GM12873 (cell line): ENCODE measurements at regions not wholly inside any gene's neighbourhood (a gene's known extent, or its start where the extent isn't known, plus 50 kb on each side); places are given as distances from the start of the nearest gene placed in this dataset.

Experiments used
- TF ChIP-seq, protein P1 (sequence below): IDR thresholded peaks from 2 replicates; pipeline ENCODE4 v1.5.1; 2012; ENCODE audit warnings: low read depth, mild to moderate bottlenecking, moderate library complexity, low read length, control low read depth; ENCODE audit not compliant: insufficient read depth; ENCODE audit errors: missing control alignments

DNA sequence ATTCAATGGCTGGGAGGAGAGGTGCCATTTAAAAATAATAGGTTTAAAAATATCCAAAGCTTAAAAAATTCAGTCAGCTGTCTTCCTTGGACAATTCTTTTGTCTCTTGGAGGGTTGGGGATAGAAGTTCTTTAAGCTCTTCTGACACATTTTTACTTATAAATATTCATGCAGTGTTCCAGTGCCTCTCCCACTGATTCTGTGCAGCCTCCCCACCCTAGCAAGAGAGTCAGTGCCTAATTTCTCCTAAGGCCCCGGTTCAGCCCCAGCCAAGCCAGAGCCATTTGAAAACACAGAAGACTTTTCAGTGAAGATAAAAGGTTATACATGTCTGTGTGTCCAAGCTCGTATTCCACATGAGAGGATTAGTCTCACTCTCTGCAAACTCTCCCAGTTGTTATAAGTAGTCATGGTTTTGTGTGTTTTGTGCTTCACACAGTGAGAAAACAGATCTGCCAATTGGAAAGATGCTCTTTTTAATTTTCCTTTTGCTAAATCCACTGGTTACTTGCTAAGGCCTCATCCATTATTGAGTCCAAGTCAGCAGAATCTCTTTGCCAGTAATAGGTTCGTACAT is 141.3 kb downstream of the CD47 start:
- TF ChIP-seq, protein P1, sequence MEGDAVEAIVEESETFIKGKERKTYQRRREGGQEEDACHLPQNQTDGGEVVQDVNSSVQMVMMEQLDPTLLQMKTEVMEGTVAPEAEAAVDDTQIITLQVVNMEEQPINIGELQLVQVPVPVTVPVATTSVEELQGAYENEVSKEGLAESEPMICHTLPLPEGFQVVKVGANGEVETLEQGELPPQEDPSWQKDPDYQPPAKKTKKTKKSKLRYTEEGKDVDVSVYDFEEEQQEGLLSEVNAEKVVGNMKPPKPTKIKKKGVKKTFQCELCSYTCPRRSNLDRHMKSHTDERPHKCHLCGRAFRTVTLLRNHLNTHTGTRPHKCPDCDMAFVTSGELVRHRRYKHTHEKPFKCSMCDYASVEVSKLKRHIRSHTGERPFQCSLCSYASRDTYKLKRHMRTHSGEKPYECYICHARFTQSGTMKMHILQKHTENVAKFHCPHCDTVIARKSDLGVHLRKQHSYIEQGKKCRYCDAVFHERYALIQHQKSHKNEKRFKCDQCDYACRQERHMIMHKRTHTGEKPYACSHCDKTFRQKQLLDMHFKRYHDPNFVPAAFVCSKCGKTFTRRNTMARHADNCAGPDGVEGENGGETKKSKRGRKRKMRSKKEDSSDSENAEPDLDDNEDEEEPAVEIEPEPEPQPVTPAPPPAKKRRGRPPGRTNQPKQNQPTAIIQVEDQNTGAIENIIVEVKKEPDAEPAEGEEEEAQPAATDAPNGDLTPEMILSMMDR: no peak

DNA sequence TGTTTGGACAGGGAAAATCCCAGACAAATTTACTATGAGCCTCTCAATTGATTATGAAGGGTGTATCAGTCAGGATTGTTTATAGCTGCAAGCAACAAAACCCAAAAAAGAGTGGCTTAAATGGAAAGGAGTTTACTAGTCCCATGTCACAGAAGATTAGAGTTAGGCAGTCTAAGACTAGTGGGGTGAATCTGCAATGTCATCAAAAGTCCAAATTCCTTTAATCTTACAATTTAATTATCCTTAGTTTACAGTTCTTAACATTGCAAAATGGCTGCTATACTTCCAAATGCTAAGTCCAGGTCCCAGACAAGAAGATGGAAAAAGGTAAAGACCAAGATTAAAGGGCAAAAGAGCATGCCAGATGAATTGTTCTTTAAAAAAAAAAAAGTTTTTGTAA is 143.6 kb downstream of the CD47 start:
- TF ChIP-seq, protein P1: no peak

DNA sequence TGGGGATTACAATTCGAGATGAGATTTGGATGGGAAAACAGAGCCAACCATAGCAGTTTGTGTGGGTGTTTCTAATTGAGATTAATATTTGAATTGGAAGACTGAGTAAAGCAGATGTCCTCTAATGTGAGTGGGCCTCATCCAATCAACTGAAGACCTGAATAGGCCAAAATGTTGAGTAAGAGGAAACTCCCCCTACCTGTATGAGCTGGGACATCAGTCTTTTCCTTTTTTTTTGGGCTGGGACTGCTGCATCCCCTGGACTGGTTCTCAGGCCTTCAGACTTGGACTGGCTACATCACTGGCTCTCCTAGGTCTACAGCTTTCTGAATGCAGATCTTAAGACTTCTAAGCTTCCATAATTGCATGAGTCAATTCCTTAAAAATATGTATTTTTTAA is 144.1 kb downstream of the CD47 start:
- TF ChIP-seq, protein P1: no peak

- TF ChIP-seq, protein P1: no peak
These were observed 145.3 kb downstream of the CD47 start for GRCh38 chr3:107945417-107946094.

- TF ChIP-seq, protein P1: no peak
These were observed 146.9 kb downstream of the CD47 start for GRCh38 chr3:107943786-107944523.

DNA sequence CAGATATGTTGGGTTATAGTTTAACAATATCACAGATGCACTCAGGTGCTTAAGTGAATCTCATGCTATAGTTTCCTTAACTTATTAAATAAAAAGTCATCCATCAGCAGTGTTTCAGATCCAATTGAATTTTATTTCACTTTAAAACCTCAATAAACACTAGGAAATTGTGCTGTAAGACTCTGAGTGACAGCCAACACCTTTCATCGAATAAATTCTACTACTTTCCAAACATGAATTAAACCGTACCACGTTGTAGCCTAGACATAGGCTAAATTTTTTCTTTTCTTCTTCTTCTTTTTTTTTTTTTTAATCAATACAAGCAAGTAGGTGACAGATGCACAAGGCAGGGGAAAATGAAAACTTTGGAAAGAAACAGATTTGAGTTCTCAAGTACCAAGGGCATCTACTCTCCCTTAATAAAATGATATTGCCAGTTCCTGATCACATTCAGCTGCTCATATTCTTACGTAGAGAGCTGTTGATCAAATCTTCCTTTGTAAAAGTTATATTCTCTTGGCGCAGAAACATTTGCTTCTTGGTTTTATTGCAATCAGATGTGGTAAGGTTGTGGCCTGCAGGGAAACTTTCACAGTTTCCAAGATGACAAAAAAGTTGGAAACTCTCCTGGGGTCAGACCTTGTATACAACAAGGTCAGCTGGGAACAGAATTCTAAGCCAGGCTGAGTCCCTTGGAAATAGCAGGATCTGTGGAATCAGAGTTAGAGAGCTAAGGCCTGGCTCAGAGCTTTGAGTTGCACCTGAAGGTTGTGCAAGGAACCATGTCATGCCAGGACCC is 147.7 kb downstream of the CD47 start:
- TF ChIP-seq, protein P1: no peak

- TF ChIP-seq, protein P1: no peak
These were observed 148.6 kb downstream of the CD47 start for GRCh38 chr3:107942244-107942643.
